ENCODE measurements at regions not wholly inside any gene's neighbourhood (a gene's known extent, or its start where the extent isn't known, plus 50 kb on each side); places are given as distances from the start of the nearest gene placed in this dataset.

- DNase-seq: no peak
Measured at GRCh38 chr3:72448858-72449257, 399.4 kb downstream of the SHQ1 start.

GRCh38 chr3:72448375-72448823 is 399.8 kb downstream of the SHQ1 start:
- no peak for DNase-seq

GRCh38 chr3:72447059-72447946 is 400.9 kb downstream of the SHQ1 start:
- DNase-seq: peak; percentile 66

GRCh38 chr3:72446218-72447058 is 401.8 kb downstream of the SHQ1 start, which contains the start of gene RYBP:
TSS of gene RYBP (minus strand) at chr3:72446621.
- peak; percentile 24 for DNase-seq

GRCh38 chr3:72445827-72446217 is 402.4 kb downstream of the SHQ1 start:
- no peak for DNase-seq

- DNase-seq: no peak
Measured at GRCh38 chr3:72444656-72445223, 403.5 kb downstream of the SHQ1 start.

GRCh38 chr3:72442759-72443158 is 405.5 kb downstream of the SHQ1 start:
- no peak for DNase-seq

- no peak for DNase-seq
Measured at GRCh38 chr3:72441284-72441994, 406.8 kb downstream of the SHQ1 start.

GRCh38 chr3:72440491-72440890 is 407.8 kb downstream of the SHQ1 start:
- no peak for DNase-seq

- DNase-seq: no peak
Measured at GRCh38 chr3:72439321-72440183, 408.7 kb downstream of the SHQ1 start.

GRCh38 chr3:72437661-72438406 is 410.4 kb downstream of the SHQ1 start:
- DNase-seq: no peak

- DNase-seq: no peak
Measured at GRCh38 chr3:72436863-72437592, 411.2 kb downstream of the SHQ1 start.

GRCh38 chr3:72434296-72434695 is 413.9 kb downstream of the SHQ1 start:
- no peak for DNase-seq

- DNase-seq: no peak
Measured at GRCh38 chr3:72432246-72432645, 416.0 kb downstream of the SHQ1 start.

GRCh38 chr3:72429589-72430353 is 418.5 kb downstream of the SHQ1 start:
- no peak for DNase-seq

GRCh38 chr3:72428803-72429202 is 419.4 kb downstream of the SHQ1 start:
- no peak for DNase-seq

- no peak for DNase-seq
Measured at GRCh38 chr3:72427624-72428023, 420.6 kb downstream of the SHQ1 start.

GRCh38 chr3:72426618-72427397 is 421.4 kb downstream of the SHQ1 start:
- DNase-seq: no peak

GRCh38 chr3:72423643-72424042 is 424.6 kb downstream of the SHQ1 start:
- DNase-seq: no peak

Data from NCI-H1105 treated with DMSO at 0.1 percent for 48 hours (cell line).